SJCRH30 (cell line): ENCODE measurements at regions not wholly inside any gene's neighbourhood (a gene's known extent, or its start where the extent isn't known, plus 50 kb on each side); places are given as distances from the start of the nearest gene placed in this dataset.

Experiments used
- DNase-seq, 2 experiments: peaks; one replicate each; pipeline ENCODE4 v3.0.0-alpha.2; 2015 to 2020
- H3K27ac ChIP-seq: fragments of 250-450 bp; sonication (Bioruptor Pico); 2 replicates; pipeline ENCODE4 v1.5.1; 2020; ENCODE audit warnings: mild to moderate bottlenecking, moderate library complexity
- H3K27me3 ChIP-seq: fragments of 250-450 bp; sonication (Bioruptor Pico); 2 replicates; pipeline ENCODE4 v1.5.1; 2020; ENCODE audit warnings: mild to moderate bottlenecking, moderate library complexity
- H3K36me3 ChIP-seq: fragments of 250-450 bp; sonication (Bioruptor Pico); 2 replicates; pipeline ENCODE4 v1.5.1; 2020; ENCODE audit warnings: mild to moderate bottlenecking, moderate library complexity
- H3K4me1 ChIP-seq: fragments of 250-450 bp; sonication (Bioruptor Pico); 2 replicates; pipeline ENCODE4 v1.5.1; 2020; ENCODE audit warnings: mild to moderate bottlenecking, moderate library complexity
- H3K4me3 ChIP-seq: fragments of 250-450 bp; sonication (Bioruptor Pico); 2 replicates; pipeline ENCODE4 v1.5.1; 2020; ENCODE audit warnings: mild to moderate bottlenecking, moderate library complexity
- H3K9me3 ChIP-seq: fragments of 250-450 bp; sonication (Bioruptor Pico); replicated peaks from 2 replicates; pipeline ENCODE4 v1.5.1; 2020; ENCODE audit warnings: mild to moderate bottlenecking, moderate library complexity

GRCh38 chr3:135532021-135532420 is 433.5 kb upstream of the PPP2R3A start:
- H3K27me3 ChIP-seq, result no peaks in the 10 kb centered on the region
- no peak overlapping the region for H3K27ac ChIP-seq
- no peaks in the 10 kb centered on the region for H3K36me3 ChIP-seq
- H3K4me3 ChIP-seq, result no peak overlapping the region
- H3K9me3 ChIP-seq, result no peaks in the 10 kb centered on the region
- no peak for DNase-seq
- H3K4me1 ChIP-seq, result no peaks in the 10 kb centered on the region

- Histone ChIP-seq H3K27me3 (no peaks in the 10 kb centered on the region), H3K27ac (no peak overlapping the region), H3K4me1 (no peaks in the 10 kb centered on the region), H3K4me3 (no peak overlapping the region), H3K9me3 (no peaks in the 10 kb centered on the region), H3K36me3 (no peaks in the 10 kb centered on the region)
- DNase-seq, result no peak
Measured at GRCh38 chr3:135538123-135538522, 427.4 kb upstream of the PPP2R3A start.

DNA sequence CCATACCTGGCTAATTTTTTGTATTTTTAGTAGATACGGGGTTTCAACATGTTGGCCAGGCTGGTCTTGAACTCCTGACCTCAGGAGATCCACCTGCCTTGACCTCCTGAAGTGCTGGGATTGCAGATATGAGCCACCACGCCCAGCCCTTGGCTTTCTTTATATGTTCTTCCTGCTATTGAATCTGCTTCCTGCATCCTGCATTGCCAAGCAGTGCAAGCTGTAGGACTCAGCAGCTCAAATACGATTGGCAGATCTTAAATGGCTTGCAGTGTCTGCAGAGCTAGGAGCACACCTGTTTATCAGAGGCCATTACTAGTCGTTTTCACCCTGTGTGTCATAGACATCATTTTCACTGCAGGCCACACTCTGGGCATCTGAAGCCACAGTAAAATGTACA is 426.2 kb upstream of the PPP2R3A start:
- no peaks in the 10 kb centered on the region for H3K27me3 ChIP-seq
- H3K27ac ChIP-seq, result no peak overlapping the region
- no peaks in the 10 kb centered on the region for H3K4me1 ChIP-seq
- no peak for DNase-seq
- no peak overlapping the region for H3K4me3 ChIP-seq
- no peaks in the 10 kb centered on the region for H3K36me3 ChIP-seq
- no peaks in the 10 kb centered on the region for H3K9me3 ChIP-seq

DNA sequence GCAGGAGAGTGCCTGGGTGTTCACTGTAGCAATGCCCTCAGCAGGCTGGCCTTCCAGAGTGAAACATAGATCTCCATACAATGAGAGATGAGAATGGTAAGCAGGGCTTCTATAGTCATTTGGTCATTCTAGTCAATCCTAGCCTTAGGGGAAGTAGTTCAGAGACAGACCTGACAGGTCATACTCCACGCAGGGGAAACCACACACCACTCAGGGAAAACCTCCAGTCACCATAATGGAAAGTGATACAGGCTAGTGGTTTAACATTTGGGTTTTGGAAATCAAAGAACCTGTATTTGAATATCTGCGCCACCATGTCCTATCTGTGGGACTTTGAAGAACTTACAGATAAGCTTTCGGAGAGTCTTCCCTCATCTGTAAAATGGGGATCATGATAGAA is 425.7 kb upstream of the PPP2R3A start:
- no peaks in the 10 kb centered on the region for H3K27me3 ChIP-seq
- H3K9me3 ChIP-seq, result no peaks in the 10 kb centered on the region
- no peak overlapping the region for H3K4me3 ChIP-seq
- DNase-seq, result no peak
- H3K36me3 ChIP-seq, result no peaks in the 10 kb centered on the region
- no peak overlapping the region for H3K27ac ChIP-seq
- no peaks in the 10 kb centered on the region for H3K4me1 ChIP-seq

DNA sequence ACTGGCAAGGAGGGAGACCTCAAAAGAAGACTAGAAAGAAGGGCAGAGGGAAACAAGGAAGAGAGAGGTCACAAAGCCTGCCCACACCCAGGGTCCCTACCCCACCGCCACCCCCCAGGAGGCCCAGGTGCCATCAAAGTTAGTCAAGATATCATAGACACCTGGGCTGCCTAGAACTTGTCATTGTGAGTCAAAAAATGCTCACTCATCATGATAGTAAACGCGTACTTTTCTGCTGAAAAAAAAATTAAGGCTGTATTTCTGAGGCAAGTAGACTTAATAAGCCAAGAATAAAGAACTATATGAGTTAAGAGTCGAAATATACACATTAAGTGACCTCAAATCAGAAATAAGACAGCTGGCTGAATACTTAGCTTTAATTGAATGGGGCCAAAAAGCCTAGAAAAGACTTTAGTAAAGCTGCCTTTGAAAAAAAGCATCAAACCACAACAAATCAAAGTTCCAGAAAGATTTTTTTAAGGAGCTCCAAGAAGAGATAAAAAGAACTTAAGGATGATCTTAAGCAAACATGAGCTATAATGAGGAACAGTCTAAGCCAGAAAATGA is 415.5 kb upstream of the PPP2R3A start:
- no peak overlapping the region for H3K27ac ChIP-seq
- DNase-seq, result no peak
- no peaks in the 10 kb centered on the region for H3K9me3 ChIP-seq
- H3K4me1 ChIP-seq, result no peaks in the 10 kb centered on the region
- H3K27me3 ChIP-seq, result no peaks in the 10 kb centered on the region
- H3K36me3 ChIP-seq, result no peaks in the 10 kb centered on the region
- no peak overlapping the region for H3K4me3 ChIP-seq

GRCh38 chr3:135556174-135556573 is 409.4 kb upstream of the PPP2R3A start:
- Histone ChIP-seq H3K4me1 (no peaks in the 10 kb centered on the region), H3K9me3 (no peaks in the 10 kb centered on the region), H3K4me3 (no peak overlapping the region), H3K27ac (no peak overlapping the region), H3K27me3 (peaks cover 6% of the 10 kb centered on the region; the same call in 1 of the 2 replicates), H3K36me3 (no peaks in the 10 kb centered on the region)
- no peak for DNase-seq

- DNase-seq, result no peak
- Histone ChIP-seq H3K27ac (no peak overlapping the region), H3K4me1 (no peaks in the 10 kb centered on the region), H3K9me3 (0 out of 2 replicates have a peak, but pooled peaks cover 3% of the 10 kb centered on the region), H3K4me3 (no peak overlapping the region), H3K36me3 (no peaks in the 10 kb centered on the region), H3K27me3 (peaks cover 6% of the 10 kb centered on the region; the same call in 1 of the 2 replicates)
Measured at GRCh38 chr3:135558150-135558783, 407.3 kb upstream of the PPP2R3A start.

DNA sequence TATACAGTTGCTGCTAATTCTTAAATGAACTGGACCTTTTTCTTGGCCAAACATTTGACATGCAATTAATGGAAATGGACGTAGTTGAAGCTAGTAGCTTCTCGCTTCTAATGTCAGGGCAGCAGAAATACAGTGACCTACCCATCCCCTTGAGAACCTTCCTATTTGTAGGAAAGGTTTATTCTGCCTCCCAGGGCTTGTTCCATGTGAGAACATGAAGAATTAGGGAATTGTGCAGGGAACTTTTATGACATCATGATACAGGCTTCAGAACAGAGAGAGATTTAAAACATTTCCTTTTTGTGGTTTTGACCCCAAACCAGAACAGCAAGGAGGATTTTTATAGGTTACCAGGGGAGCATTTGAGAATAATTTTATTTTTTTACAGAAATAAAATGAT is 406.6 kb upstream of the PPP2R3A start:
- Histone ChIP-seq H3K9me3 (0 out of 2 replicates have a peak, but pooled peaks cover 3% of the 10 kb centered on the region), H3K27me3 (peaks cover 6% of the 10 kb centered on the region; the same call in 1 of the 2 replicates), H3K4me3 (no peak overlapping the region), H3K36me3 (no peaks in the 10 kb centered on the region), H3K27ac (no peak overlapping the region), H3K4me1 (no peaks in the 10 kb centered on the region)
- no peak for DNase-seq

- Histone ChIP-seq H3K9me3 (0 out of 2 replicates have a peak, but pooled peaks cover 3% of the 10 kb centered on the region), H3K4me1 (no peaks in the 10 kb centered on the region), H3K27ac (no peak overlapping the region), H3K27me3 (peaks cover 6% of the 10 kb centered on the region; the same call in 1 of the 2 replicates), H3K36me3 (no peaks in the 10 kb centered on the region), H3K4me3 (no peak overlapping the region)
- no peak for DNase-seq
Measured at GRCh38 chr3:135559802-135560201, 405.7 kb upstream of the PPP2R3A start.

- peaks cover 6% of the 10 kb centered on the region; the same call in 1 of the 2 replicates for H3K27me3 ChIP-seq
- DNase-seq, result no peak
- H3K4me3 ChIP-seq, result no peak overlapping the region
- H3K36me3 ChIP-seq, result no peaks in the 10 kb centered on the region
- 0 out of 2 replicates have a peak, but pooled peaks cover 3% of the 10 kb centered on the region for H3K9me3 ChIP-seq
- H3K4me1 ChIP-seq, result no peaks in the 10 kb centered on the region
- H3K27ac ChIP-seq, result no peak overlapping the region
Measured at GRCh38 chr3:135560847-135561246, 404.7 kb upstream of the PPP2R3A start.

GRCh38 chr3:135564696-135565095 is 400.8 kb upstream of the PPP2R3A start:
- no peak overlapping the region for H3K4me3 ChIP-seq
- no peak overlapping the region for H3K27ac ChIP-seq
- no peak for DNase-seq
- 0 out of 2 replicates have a peak, but pooled peaks cover 3% of the 10 kb centered on the region for H3K9me3 ChIP-seq
- no peaks in the 10 kb centered on the region for H3K4me1 ChIP-seq
- H3K36me3 ChIP-seq, result no peaks in the 10 kb centered on the region
- H3K27me3 ChIP-seq, result no peaks in the 10 kb centered on the region; the same call in 1 of the 2 replicates

DNA sequence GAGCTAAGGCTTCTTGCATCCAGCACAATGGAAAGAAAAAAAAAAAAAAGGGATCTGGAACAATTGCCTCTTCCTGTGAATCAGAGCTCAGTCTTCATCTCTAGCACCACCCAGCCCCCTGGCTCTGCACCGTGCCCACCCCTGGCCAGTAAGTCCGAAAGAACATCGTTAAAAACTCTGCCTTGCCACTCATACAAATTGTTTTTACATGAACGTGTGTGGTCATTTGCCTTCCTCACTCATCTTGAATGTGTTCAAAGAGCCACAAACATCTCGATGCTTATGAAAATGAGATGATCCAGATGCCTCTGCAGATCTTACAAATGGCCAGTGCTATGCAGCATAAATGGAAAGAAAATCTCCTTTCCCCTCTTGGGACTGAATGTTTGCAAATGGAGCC is 400.0 kb upstream of the PPP2R3A start:
- Histone ChIP-seq H3K36me3 (no peaks in the 10 kb centered on the region), H3K4me3 (no peak overlapping the region), H3K27ac (no peak overlapping the region), H3K27me3 (no peaks in the 10 kb centered on the region; the same call in 1 of the 2 replicates), H3K9me3 (0 out of 2 replicates have a peak, but pooled peaks cover 3% of the 10 kb centered on the region), H3K4me1 (no peaks in the 10 kb centered on the region)
- DNase-seq, result no peak

DNA sequence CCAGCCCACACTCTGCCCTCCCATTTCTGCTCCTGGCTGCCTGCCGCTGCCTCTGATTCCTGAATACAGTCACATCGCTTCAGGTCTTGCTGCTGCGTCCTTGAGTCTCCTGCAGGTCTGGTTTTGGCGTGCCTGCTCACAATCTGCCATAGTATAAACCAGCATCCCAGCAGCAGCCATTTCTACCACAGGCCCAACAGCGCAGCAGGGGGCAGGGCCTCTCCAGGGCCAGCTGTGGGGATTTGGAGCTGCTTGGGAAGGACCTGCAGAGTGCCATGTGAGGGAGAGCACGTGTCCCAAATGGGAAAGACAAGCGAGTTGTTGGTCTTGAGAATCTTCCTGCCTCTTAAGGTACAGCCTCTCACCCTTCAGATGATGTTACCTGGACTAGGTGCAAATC is 398.3 kb upstream of the PPP2R3A start:
- H3K9me3 ChIP-seq, result 0 out of 2 replicates have a peak, but pooled peaks cover 3% of the 10 kb centered on the region

GRCh38 chr3:135576751-135577150 is 388.8 kb upstream of the PPP2R3A start:
- Histone ChIP-seq H3K27ac (no peak overlapping the region), H3K9me3 (no peaks in the 10 kb centered on the region), H3K27me3 (no peaks in the 10 kb centered on the region), H3K36me3 (no peaks in the 10 kb centered on the region), H3K4me1 (no peaks in the 10 kb centered on the region), H3K4me3 (no peak overlapping the region)
- DNase-seq, result no peak

More for the DNA sequence above, 398.3 kb upstream of the PPP2R3A start:
- Histone ChIP-seq H3K4me3 (no peak overlapping the region), H3K36me3 (no peaks in the 10 kb centered on the region), H3K4me1 (no peaks in the 10 kb centered on the region), H3K27ac (no peak overlapping the region), H3K27me3 (no peaks in the 10 kb centered on the region; the same call in 1 of the 2 replicates)
- DNase-seq, result peak in 1 of 2 experiments; percentile 5

- Histone ChIP-seq H3K9me3 (no peaks in the 10 kb centered on the region), H3K27ac (no peak overlapping the region), H3K4me3 (no peak overlapping the region), H3K36me3 (no peaks in the 10 kb centered on the region), H3K27me3 (no peaks in the 10 kb centered on the region), H3K4me1 (no peaks in the 10 kb centered on the region)
- DNase-seq, result no peak
Measured at GRCh38 chr3:135581806-135582205, 383.7 kb upstream of the PPP2R3A start.

DNA sequence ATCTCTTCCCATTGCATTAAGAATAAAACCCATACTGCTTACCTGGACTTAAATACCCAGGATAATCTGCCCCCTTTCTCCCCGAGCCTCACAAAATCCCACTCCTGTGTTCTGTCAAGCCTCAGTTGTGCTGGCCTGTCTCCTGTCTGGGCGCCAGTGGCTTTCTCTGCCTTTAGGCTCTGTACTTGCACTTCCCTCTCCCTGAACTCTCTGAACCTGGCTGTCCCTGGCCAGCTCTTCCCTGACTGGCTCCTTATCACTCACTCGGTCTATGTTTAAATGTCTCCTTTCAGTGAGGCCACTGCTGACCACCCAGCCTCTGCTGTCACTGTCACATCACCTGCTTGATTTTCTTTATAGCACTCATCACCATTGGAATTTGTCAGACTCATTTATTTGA is 382.7 kb upstream of the PPP2R3A start:
- H3K9me3 ChIP-seq, result no peaks in the 10 kb centered on the region
- DNase-seq, result no peak
- no peak overlapping the region for H3K27ac ChIP-seq
- no peaks in the 10 kb centered on the region for H3K36me3 ChIP-seq
- H3K27me3 ChIP-seq, result no peaks in the 10 kb centered on the region
- H3K4me1 ChIP-seq, result no peaks in the 10 kb centered on the region
- H3K4me3 ChIP-seq, result no peak overlapping the region
